PC-9 (cell line): ENCODE measurements at regions not wholly inside any gene's neighbourhood (a gene's known extent, or its start where the extent isn't known, plus 50 kb on each side); places are given as distances from the start of the nearest gene placed in this dataset.

Source experiments
- EZH2 ChIP-seq: fragments of 200-600 bp; sonication (generic); IDR thresholded peaks from 2 replicates; pipeline ENCODE4 v1.8.0; 2017; ENCODE audit warnings: antibody characterized with exemption, low read depth
- TF ChIP-seq, protein P1 (sequence below): fragments of 200-600 bp; sonication (generic); conservative IDR thresholded peaks from 2 replicates; pipeline ENCODE4 v1.6.1; 2017; ENCODE audit warnings: mixed run types, antibody characterized with exemption, mild to moderate bottlenecking, moderate library complexity

DNA sequence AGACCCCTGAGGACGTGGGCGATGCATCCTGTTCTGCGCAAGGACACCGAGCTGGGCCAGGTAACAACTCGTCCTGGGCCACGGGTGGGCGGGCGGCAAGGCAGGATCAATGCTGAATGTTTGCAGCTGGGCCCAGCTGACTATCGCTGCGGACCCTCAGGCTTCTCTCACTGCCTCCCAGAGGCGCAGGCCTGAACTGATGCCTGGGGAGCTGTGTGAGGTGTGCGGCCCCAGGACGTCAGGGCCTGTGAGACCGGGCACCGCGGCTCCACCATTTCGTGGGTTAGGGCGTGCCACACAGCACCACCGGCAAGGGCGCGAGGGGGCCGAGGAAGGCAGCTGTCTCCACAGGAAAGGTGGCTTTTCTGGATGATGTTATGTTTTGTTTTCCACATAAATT is 307.4 kb downstream of the NDUFA10 start:
- TF ChIP-seq, protein P1, sequence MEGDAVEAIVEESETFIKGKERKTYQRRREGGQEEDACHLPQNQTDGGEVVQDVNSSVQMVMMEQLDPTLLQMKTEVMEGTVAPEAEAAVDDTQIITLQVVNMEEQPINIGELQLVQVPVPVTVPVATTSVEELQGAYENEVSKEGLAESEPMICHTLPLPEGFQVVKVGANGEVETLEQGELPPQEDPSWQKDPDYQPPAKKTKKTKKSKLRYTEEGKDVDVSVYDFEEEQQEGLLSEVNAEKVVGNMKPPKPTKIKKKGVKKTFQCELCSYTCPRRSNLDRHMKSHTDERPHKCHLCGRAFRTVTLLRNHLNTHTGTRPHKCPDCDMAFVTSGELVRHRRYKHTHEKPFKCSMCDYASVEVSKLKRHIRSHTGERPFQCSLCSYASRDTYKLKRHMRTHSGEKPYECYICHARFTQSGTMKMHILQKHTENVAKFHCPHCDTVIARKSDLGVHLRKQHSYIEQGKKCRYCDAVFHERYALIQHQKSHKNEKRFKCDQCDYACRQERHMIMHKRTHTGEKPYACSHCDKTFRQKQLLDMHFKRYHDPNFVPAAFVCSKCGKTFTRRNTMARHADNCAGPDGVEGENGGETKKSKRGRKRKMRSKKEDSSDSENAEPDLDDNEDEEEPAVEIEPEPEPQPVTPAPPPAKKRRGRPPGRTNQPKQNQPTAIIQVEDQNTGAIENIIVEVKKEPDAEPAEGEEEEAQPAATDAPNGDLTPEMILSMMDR, result no peak
- TF ChIP-seq EZH2, result no peak
